ACC112 (cell line): ENCODE measurements at regions not wholly inside any gene's neighbourhood (a gene's known extent, or its start where the extent isn't known, plus 50 kb on each side); places are given as distances from the start of the nearest gene placed in this dataset.

Source experiments
- H2AFZ ChIP-seq: fragments of 200-600 bp; sonication (generic); one replicate; pipeline ENCODE4 v1.6.0; 2017; ENCODE audit warnings: antibody characterized with exemption, low read length; ENCODE audit not compliant: unreplicated experiment
- H3K27ac ChIP-seq: fragments of 200-600 bp; sonication (generic); 2 replicates; pipeline ENCODE4 v1.5.1; 2014; ENCODE audit warnings: low read depth, mild to moderate bottlenecking, antibody characterized with exemption, low read length, moderate library complexity
- H3K27me3 ChIP-seq: fragments of 200-600 bp; sonication (generic); 2 replicates; pipeline ENCODE4 v1.6.1; 2014; ENCODE audit warnings: mild to moderate bottlenecking, antibody characterized with exemption, low read length, moderate library complexity, mixed read lengths; ENCODE audit not compliant: insufficient read depth
- H3K36me3 ChIP-seq: fragments of 200-600 bp; sonication (generic); 2 replicates; pipeline ENCODE4 v1.6.1; 2016; ENCODE audit warnings: mild to moderate bottlenecking, antibody characterized with exemption, low read length, moderate library complexity, mixed read lengths; ENCODE audit not compliant: insufficient read depth
- H3K4me1 ChIP-seq: fragments of 200-600 bp; sonication (generic); one replicate; pipeline ENCODE4 v1.6.1; 2016; ENCODE audit warnings: low read length, mixed read lengths; ENCODE audit not compliant: insufficient read depth, unreplicated experiment, control insufficient read depth
- H3K4me3 ChIP-seq: fragments of 200-600 bp; sonication (generic); 2 replicates; pipeline ENCODE4 v1.5.1; 2014; ENCODE audit warnings: mild to moderate bottlenecking, low read depth, low read length
- H3K79me2 ChIP-seq: fragments of 200-600 bp; sonication (generic); one replicate; pipeline ENCODE4 v1.6.0; 2016; ENCODE audit warnings: low read length; ENCODE audit not compliant: control insufficient read depth, unreplicated experiment, insufficient read depth

GRCh38 chr5:68505917-68506860, 290.6 kb downstream of the PIK3R1 start:
- Histone ChIP-seq H3K27ac (no peak overlapping the region), H3K36me3 (no peaks in the 10 kb centered on the region), H3K79me2 (no peaks in the 10 kb centered on the region), H2AFZ (no peak overlapping the region), H3K4me1 (peaks cover 8% of the 10 kb centered on the region), H3K4me3 (no peak overlapping the region), H3K27me3 (no peaks in the 10 kb centered on the region)

GRCh38 chr5:68515514-68515913, 300.0 kb downstream of the PIK3R1 start:
- Histone ChIP-seq H3K27me3 (no peaks in the 10 kb centered on the region), H3K4me3 (no peak overlapping the region), H3K79me2 (no peaks in the 10 kb centered on the region), H3K4me1 (no peaks in the 10 kb centered on the region), H2AFZ (no peak overlapping the region), H3K36me3 (no peaks in the 10 kb centered on the region), H3K27ac (no peak overlapping the region)

- Histone ChIP-seq H3K79me2 (no peaks in the 10 kb centered on the region), H3K4me1 (peaks cover 6% of the 10 kb centered on the region), H2AFZ (no peak overlapping the region), H3K4me3 (no peak overlapping the region), H3K36me3 (no peaks in the 10 kb centered on the region), H3K27me3 (no peaks in the 10 kb centered on the region), H3K27ac (no peak overlapping the region)
Measured at GRCh38 chr5:68518286-68518685, 302.7 kb downstream of the PIK3R1 start.

GRCh38 chr5:68519143-68519542, 303.6 kb downstream of the PIK3R1 start:
- H2AFZ ChIP-seq = no peak overlapping the region
- H3K36me3 ChIP-seq = no peaks in the 10 kb centered on the region
- no peak overlapping the region for H3K4me3 ChIP-seq
- H3K79me2 ChIP-seq = no peaks in the 10 kb centered on the region
- no peak overlapping the region for H3K27ac ChIP-seq
- H3K27me3 ChIP-seq = no peaks in the 10 kb centered on the region
- peaks cover 6% of the 10 kb centered on the region for H3K4me1 ChIP-seq

- Histone ChIP-seq H3K79me2 (no peaks in the 10 kb centered on the region), H3K4me3 (no peak overlapping the region), H3K36me3 (no peaks in the 10 kb centered on the region), H3K27me3 (no peaks in the 10 kb centered on the region), H2AFZ (no peak overlapping the region), H3K27ac (no peak overlapping the region), H3K4me1 (peaks cover 6% of the 10 kb centered on the region)
Measured at GRCh38 chr5:68521776-68522175, 306.2 kb downstream of the PIK3R1 start.

- H3K79me2 ChIP-seq = no peaks in the 10 kb centered on the region
- H3K27ac ChIP-seq = no peak overlapping the region
- H3K4me3 ChIP-seq = no peak overlapping the region
- no peaks in the 10 kb centered on the region for H3K27me3 ChIP-seq
- no peak overlapping the region for H2AFZ ChIP-seq
- H3K4me1 ChIP-seq = peaks cover 6% of the 10 kb centered on the region
- no peaks in the 10 kb centered on the region for H3K36me3 ChIP-seq
Measured at GRCh38 chr5:68522863-68523262, 307.3 kb downstream of the PIK3R1 start.

GRCh38 chr5:68528821-68529273, 313.3 kb downstream of the PIK3R1 start:
- Histone ChIP-seq H3K27me3 (no peaks in the 10 kb centered on the region), H3K4me3 (no peak overlapping the region), H3K79me2 (no peaks in the 10 kb centered on the region), H3K4me1 (peaks cover 24% of the 10 kb centered on the region), H3K36me3 (no peaks in the 10 kb centered on the region), H2AFZ (no peak overlapping the region), H3K27ac (no peak overlapping the region)

GRCh38 chr5:68529581-68529980, 314.0 kb downstream of the PIK3R1 start:
- Histone ChIP-seq H3K27ac (0 out of 2 replicates have a peak overlapping the region, but pooled peaks have one; percentile 2), H3K27me3 (no peaks in the 10 kb centered on the region), H2AFZ (no peak overlapping the region)

GRCh38 chr5:68531970-68532369, 316.4 kb downstream of the PIK3R1 start:
- Histone ChIP-seq H3K36me3 (no peaks in the 10 kb centered on the region), H3K4me1 (peaks cover 32% of the 10 kb centered on the region), H3K4me3 (no peak overlapping the region), H3K27ac (no peak overlapping the region), H3K27me3 (no peaks in the 10 kb centered on the region), H3K79me2 (no peaks in the 10 kb centered on the region), H2AFZ (no peak overlapping the region)

More at GRCh38 chr5:68529581-68529980, 314.0 kb downstream of the PIK3R1 start:
- Histone ChIP-seq H3K36me3 (no peaks in the 10 kb centered on the region), H3K4me1 (peaks cover 28% of the 10 kb centered on the region), H3K4me3 (no peak overlapping the region), H3K79me2 (no peaks in the 10 kb centered on the region)

- no peaks in the 10 kb centered on the region for H3K36me3 ChIP-seq
- no peak overlapping the region for H3K4me3 ChIP-seq
Measured at GRCh38 chr5:68533051-68533450, 317.5 kb downstream of the PIK3R1 start.

GRCh38 chr5:68533571-68534084, 318.1 kb downstream of the PIK3R1 start:
- Histone ChIP-seq H3K79me2 (no peaks in the 10 kb centered on the region), H3K27ac (no peak overlapping the region), H3K4me3 (no peak overlapping the region)

More at GRCh38 chr5:68533051-68533450, 317.5 kb downstream of the PIK3R1 start:
- H3K27me3 ChIP-seq = no peaks in the 10 kb centered on the region
- H3K27ac ChIP-seq = no peak overlapping the region
- no peaks in the 10 kb centered on the region for H3K79me2 ChIP-seq
- H3K4me1 ChIP-seq = peaks cover 32% of the 10 kb centered on the region
- H2AFZ ChIP-seq = no peak overlapping the region

More at GRCh38 chr5:68533571-68534084, 318.1 kb downstream of the PIK3R1 start:
- Histone ChIP-seq H3K36me3 (no peaks in the 10 kb centered on the region), H3K4me1 (peaks cover 32% of the 10 kb centered on the region), H3K27me3 (no peaks in the 10 kb centered on the region), H2AFZ (peak overlapping the region; percentile 81)
